HEK293 (cell line): ENCODE measurements at regions not wholly inside any gene's neighbourhood (a gene's known extent, or its start where the extent isn't known, plus 50 kb on each side); places are given as distances from the start of the nearest gene placed in this dataset.

ENCODE experiments used
- CTCF ChIA-PET: fragments of 350-600 bp; formaldehyde crosslinking; extraction: SDS; loops from one replicate; lab custom pipeline; 2021; ENCODE audit warnings: antibody characterized with exemption; lab: Yijun Ruan, JAX
- POLR2A ChIA-PET: fragments of 300-600 bp; formaldehyde crosslinking; extraction: SDS; loops from one replicate; lab custom pipeline; 2020; ENCODE audit warnings: antibody characterized with exemption, inconsistent platforms; lab: Yijun Ruan, JAX
- H3K27ac ChIP-seq: fragments of 200-500 bp; sonication (Bioruptor generic); 2 replicates; pipeline ENCODE4 v1.5.1; 2014; ENCODE audit warnings: low read depth, low read length, control low read depth, inconsistent platforms; ENCODE audit errors: extremely low read depth
- H3K36me3 ChIP-seq, 2 experiments: fragments of 200-500 bp in 1 of 2; sonication (Bioruptor generic) in 1 of 2; 1 replicate in 1 of 2; 2 replicates in 1 of 2; pipeline ENCODE4 v1.5.1; 2014 to 2017; ENCODE audit warnings: inconsistent platforms in 2 of 2, low read length in 2 of 2; ENCODE audit not compliant: control insufficient read depth in 2 of 2, insufficient read depth in 1 of 2
- H3K4me1 ChIP-seq: fragments of 200-500 bp; sonication (Bioruptor generic); 2 replicates; pipeline ENCODE4 v1.5.1; 2014; ENCODE audit warnings: mild to moderate bottlenecking, low read length, inconsistent platforms; ENCODE audit not compliant: control insufficient read depth, insufficient read depth
- H3K4me3 ChIP-seq: 2 replicates; pipeline ENCODE4 v1.5.1; 2011; ENCODE audit warnings: low read depth, mild to moderate bottlenecking, control low read depth, low read length, moderate library complexity
- H3K9me3 ChIP-seq: fragments of 200-500 bp; sonication (Bioruptor generic); 2 replicates; pipeline ENCODE4 v1.5.1; 2014; ENCODE audit warnings: low read depth, low read length, inconsistent platforms; ENCODE audit not compliant: control insufficient read depth, insufficient read depth
- ATF2 ChIP-seq: fragments of 450-650 bp; formaldehyde crosslinking; IDR thresholded peaks from 2 replicates; pipeline ENCODE4 v1.5.1; 2016; ENCODE audit warnings: missing biosample characterization, missing genetic modification characterization, low read depth
- HIC1 ChIP-seq: fragments of 450-650 bp; formaldehyde crosslinking; IDR thresholded peaks from 2 replicates; pipeline ENCODE4 v1.5.1; 2016; ENCODE audit warnings: missing biosample characterization, missing genetic modification characterization
- KLF17 ChIP-seq: fragments of 450-650 bp; formaldehyde crosslinking; IDR thresholded peaks from 2 replicates; pipeline ENCODE4 v1.5.1; 2016; ENCODE audit warnings: missing biosample characterization, missing genetic modification characterization
- MYNN ChIP-seq: fragments of 450-650 bp; formaldehyde crosslinking; IDR thresholded peaks from 2 replicates; pipeline ENCODE4 v1.5.1; 2016; ENCODE audit warnings: missing biosample characterization, missing genetic modification characterization, borderline replicate concordance
- OVOL3 ChIP-seq: fragments of 450-650 bp; formaldehyde crosslinking; IDR thresholded peaks from 2 replicates; pipeline ENCODE4 v1.5.1; 2016; ENCODE audit warnings: missing biosample characterization, missing genetic modification characterization
- PATZ1 ChIP-seq: fragments of 450-650 bp; formaldehyde crosslinking; IDR thresholded peaks from 2 replicates; pipeline ENCODE4 v1.5.1; 2016; ENCODE audit warnings: missing biosample characterization, missing genetic modification characterization
- PRDM1 ChIP-seq: fragments of 450-650 bp; formaldehyde crosslinking; IDR thresholded peaks from 2 replicates; pipeline ENCODE4; 2016; ENCODE audit warnings: missing biosample characterization, missing genetic modification characterization
- SCRT1 ChIP-seq: fragments of 450-650 bp; formaldehyde crosslinking; IDR thresholded peaks from 2 replicates; pipeline ENCODE4 v1.5.1; 2016; ENCODE audit warnings: missing biosample characterization, missing genetic modification characterization, borderline replicate concordance
- YY1 ChIP-seq: fragments of 450-650 bp; formaldehyde crosslinking; IDR thresholded peaks from 2 replicates; pipeline ENCODE4 v1.5.1; 2018; ENCODE audit warnings: missing biosample characterization, missing genetic modification characterization
- ZBTB17 ChIP-seq: fragments of 450-650 bp; formaldehyde crosslinking; IDR thresholded peaks from 2 replicates; pipeline ENCODE4 v1.5.1; 2016; ENCODE audit warnings: missing biosample characterization, missing genetic modification characterization
- ZBTB44 ChIP-seq: fragments of 450-650 bp; IDR thresholded peaks from 2 replicates; pipeline ENCODE4 v1.5.1; 2018; ENCODE audit warnings: missing biosample characterization, mild to moderate bottlenecking, missing genetic modification characterization
- ZBTB8A ChIP-seq: fragments of 450-650 bp; formaldehyde crosslinking; IDR thresholded peaks from 2 replicates; pipeline ENCODE4 v1.5.1; 2016; ENCODE audit warnings: missing biosample characterization, missing genetic modification characterization
- ZIC2 ChIP-seq: fragments of 450-650 bp; formaldehyde crosslinking; IDR thresholded peaks from 2 replicates; pipeline ENCODE4 v1.5.1; 2016; ENCODE audit warnings: missing biosample characterization, missing genetic modification characterization
- ZNF16 ChIP-seq: fragments of 450-650 bp; formaldehyde crosslinking; IDR thresholded peaks from 2 replicates; pipeline ENCODE4 v1.5.1; 2016; ENCODE audit warnings: low read depth, missing biosample characterization, missing genetic modification characterization
- ZNF19 ChIP-seq: fragments of 450-650 bp; formaldehyde crosslinking; IDR thresholded peaks from 2 replicates; pipeline ENCODE4; 2016; ENCODE audit warnings: missing biosample characterization, missing genetic modification characterization, low read depth
- ZNF324 ChIP-seq: fragments of 450-650 bp; formaldehyde crosslinking; IDR thresholded peaks from 2 replicates; pipeline ENCODE4 v1.5.1; 2016; ENCODE audit warnings: missing biosample characterization, missing genetic modification characterization
- ZNF335 ChIP-seq: fragments of 450-650 bp; formaldehyde crosslinking; conservative IDR thresholded peaks from 2 replicates; pipeline ENCODE4 v1.5.1; 2016; ENCODE audit warnings: missing biosample characterization, missing genetic modification characterization
- ZNF341 ChIP-seq: fragments of 450-650 bp; formaldehyde crosslinking; IDR thresholded peaks from 2 replicates; pipeline ENCODE4; 2016; ENCODE audit warnings: low read depth, missing biosample characterization, missing genetic modification characterization
- ZNF37A ChIP-seq: fragments of 450-650 bp; IDR thresholded peaks from 2 replicates; pipeline ENCODE4 v1.5.1; 2018; ENCODE audit warnings: missing biosample characterization, missing genetic modification characterization
- ZNF548 ChIP-seq: fragments of 450-650 bp; formaldehyde crosslinking; IDR thresholded peaks from 2 replicates; pipeline ENCODE4 v1.5.1; 2016; ENCODE audit warnings: missing biosample characterization, missing genetic modification characterization
- ZNF580 ChIP-seq: fragments of 450-650 bp; formaldehyde crosslinking; IDR thresholded peaks from 2 replicates; pipeline ENCODE4 v1.5.1; 2016; ENCODE audit warnings: missing biosample characterization, missing genetic modification characterization
- ZNF600 ChIP-seq: fragments of 450-650 bp; formaldehyde crosslinking; IDR thresholded peaks from 2 replicates; pipeline ENCODE4 v1.5.1; 2016; ENCODE audit warnings: missing biosample characterization, missing genetic modification characterization
- ZSCAN5A ChIP-seq: fragments of 450-650 bp; formaldehyde crosslinking; IDR thresholded peaks from 2 replicates; pipeline ENCODE4 v1.5.1; 2016; ENCODE audit warnings: missing biosample characterization, missing genetic modification characterization

- TF ChIP-seq HIC1 (tag by site-specific recombination), result no peak
- TF ChIP-seq PRDM1 (tag by site-specific recombination), result no peak
- no peak for TF ChIP-seq ZNF580 (tag by site-specific recombination)
- TF ChIP-seq ZBTB17 (tag by site-specific recombination), result no peak
- no peak for TF ChIP-seq SCRT1
- peak; percentile 44; the same call in 1 of the 2 replicates for TF ChIP-seq KLF17
- TF ChIP-seq ZIC2 (tag by site-specific recombination), result peak; percentile 62
- no peak for TF ChIP-seq ZNF37A
- no peak for TF ChIP-seq ZNF548 (tag by site-specific recombination)
- no peak for TF ChIP-seq ATF2 (tag by site-specific recombination)
- TF ChIP-seq ZNF324 (tag by site-specific recombination), result no peak
- TF ChIP-seq ZBTB44 (tag by site-specific recombination), result no peak
- TF ChIP-seq ZNF600 (tag by site-specific recombination), result peak; percentile 94
- TF ChIP-seq ZSCAN5A, result peak; percentile 97
- TF ChIP-seq PATZ1, result no peak
Measured at GRCh38 chr22:42188808-42189447, 58.3 kb upstream of the CYP2D6 start (continued).

- Histone ChIP-seq H3K4me3 (no peak overlapping the region), H3K27ac (no peak overlapping the region), H3K4me1 (no peaks in the 10 kb centered on the region), H3K9me3 (no peaks in the 10 kb centered on the region), H3K36me3 (no peaks in the 10 kb centered on the region)
- CTCF ChIA-PET, result interaction anchor here (0.6 kb wide), 1 partner anchor 847 kb away, joined by 4 read pairs; no protein-coding TSS in a partner anchor
- POLR2A ChIA-PET, result interaction anchor here (0.5 to 0.6 kb wide), 2 partner anchors 10 to 140 kb away, joined by 6 to 7 read pairs; no protein-coding TSS in a partner anchor
- TF ChIP-seq ZNF341 (tag by site-specific recombination) (no peak), ATF2 (tag by site-specific recombination) (no peak), ZNF335 (tag by site-specific recombination) (no peak), MYNN (tag by site-specific recombination) (no peak), YY1 (tag by site-specific recombination) (no peak), ZBTB8A (tag by site-specific recombination) (no peak), ZNF16 (no peak), ZNF19 (tag by site-specific recombination) (no peak), OVOL3 (tag by site-specific recombination) (no peak)
Measured at GRCh38 chr22:42187646-42188045, 57.0 kb upstream of the CYP2D6 start.
